SJSA1 (cell line): ENCODE measurements at regions not wholly inside any gene's neighbourhood (a gene's known extent, or its start where the extent isn't known, plus 50 kb on each side); places are given as distances from the start of the nearest gene placed in this dataset.
A peak's percentile ranks its signal among the peaks of the same experiment; 100 is the strongest.

Source experiments
- DNase-seq, 2 experiments: peaks; one replicate each; pipeline ENCODE4 v3.0.0-alpha.2; 2015 to 2020; ENCODE audit warnings: low spot score in 2 of 2, low read depth in 1 of 2
- H3K27ac ChIP-seq: fragments of 250-450 bp; sonication (Bioruptor Pico); 2 replicates; pipeline ENCODE4 v1.5.1; 2020; ENCODE audit warnings: mild to moderate bottlenecking, moderate library complexity
- H3K27me3 ChIP-seq: fragments of 250-450 bp; sonication (Bioruptor Pico); replicated peaks from 2 replicates; pipeline ENCODE4 v1.5.1; 2020; ENCODE audit warnings: mild to moderate bottlenecking, moderate library complexity
- H3K36me3 ChIP-seq: fragments of 250-450 bp; sonication (Bioruptor Pico); 2 replicates; pipeline ENCODE4 v1.5.1; 2020; ENCODE audit warnings: mild to moderate bottlenecking
- H3K4me1 ChIP-seq: fragments of 250-450 bp; sonication (Bioruptor Pico); replicated peaks from 2 replicates; pipeline ENCODE4 v1.6.1; 2021; ENCODE audit warnings: mild to moderate bottlenecking
- H3K4me3 ChIP-seq: fragments of 250-450 bp; sonication (Bioruptor Pico); 2 replicates; pipeline ENCODE4 v1.5.1; 2020; ENCODE audit warnings: mild to moderate bottlenecking
- H3K9me3 ChIP-seq: fragments of 250-450 bp; sonication (Bioruptor Pico); replicated peaks from 2 replicates; pipeline ENCODE4 v1.5.1; 2020; ENCODE audit warnings: mild to moderate bottlenecking

GRCh38 chr12:48286665-48287064 lies 64.1 kb downstream of the ZNF641 start:
- H3K27ac ChIP-seq, result no peak overlapping the region
- H3K4me3 ChIP-seq, result no peak overlapping the region
- peaks cover 6% of the 10 kb centered on the region for H3K4me1 ChIP-seq
- H3K27me3 ChIP-seq, result peaks cover 22% of the 10 kb centered on the region
- no peaks in the 10 kb centered on the region for H3K36me3 ChIP-seq
- peak in 1 of 2 experiments; percentile 66 for DNase-seq
- H3K9me3 ChIP-seq, result peaks cover 12% of the 10 kb centered on the region

- Histone ChIP-seq H3K27me3 (peaks cover 22% of the 10 kb centered on the region), H3K27ac (no peak overlapping the region), H3K36me3 (no peaks in the 10 kb centered on the region), H3K4me1 (peaks cover 8% of the 10 kb centered on the region), H3K4me3 (no peak overlapping the region), H3K9me3 (peaks cover 12% of the 10 kb centered on the region)
- DNase-seq, result peak; percentile 70
Observed at GRCh38 chr12:48285751-48286650, 64.7 kb downstream of the ZNF641 start.

GRCh38 chr12:48281811-48282210 lies 68.9 kb downstream of the ZNF641 start:
- Histone ChIP-seq H3K27me3 (peaks cover 11% of the 10 kb centered on the region), H3K27ac (no peak overlapping the region), H3K4me1 (peaks cover 8% of the 10 kb centered on the region), H3K4me3 (no peak overlapping the region), H3K36me3 (no peaks in the 10 kb centered on the region), H3K9me3 (peaks cover 11% of the 10 kb centered on the region)
- peak; percentile 66 to 81 for DNase-seq

- H3K4me1 ChIP-seq, result peaks cover 8% of the 10 kb centered on the region
- H3K4me3 ChIP-seq, result no peak overlapping the region
- no peak overlapping the region for H3K27ac ChIP-seq
- peaks cover 11% of the 10 kb centered on the region for H3K27me3 ChIP-seq
- H3K36me3 ChIP-seq, result no peaks in the 10 kb centered on the region
- peak in 1 of 2 experiments; percentile 80 for DNase-seq
- peaks cover 4% of the 10 kb centered on the region; the same call in 1 of the 2 replicates for H3K9me3 ChIP-seq
Observed at GRCh38 chr12:48280572-48280971, 70.1 kb downstream of the ZNF641 start.

- Histone ChIP-seq H3K4me1 (peaks cover 8% of the 10 kb centered on the region), H3K27me3 (peaks cover 8% of the 10 kb centered on the region), H3K4me3 (no peak overlapping the region), H3K9me3 (peaks cover 7% of the 10 kb centered on the region; the same call in 1 of the 2 replicates), H3K36me3 (no peaks in the 10 kb centered on the region), H3K27ac (no peak overlapping the region)
- DNase-seq, result peak; percentile 46 to 50
Observed at GRCh38 chr12:48279601-48280000, 71.1 kb downstream of the ZNF641 start.

GRCh38 chr12:48279101-48279500 lies 71.6 kb downstream of the ZNF641 start:
- H3K4me3 ChIP-seq, result no peak overlapping the region
- H3K4me1 ChIP-seq, result peaks cover 8% of the 10 kb centered on the region
- no peak overlapping the region for H3K27ac ChIP-seq
- peaks cover 7% of the 10 kb centered on the region for H3K27me3 ChIP-seq
- DNase-seq, result peak; percentile 41 to 56
- H3K36me3 ChIP-seq, result no peaks in the 10 kb centered on the region
- H3K9me3 ChIP-seq, result peaks cover 7% of the 10 kb centered on the region; the same call in 1 of the 2 replicates

GRCh38 chr12:48276621-48277020 lies 73.5 kb upstream of the OR10AD1 start:
- H3K9me3 ChIP-seq, result peaks cover 7% of the 10 kb centered on the region; the same call in 1 of the 2 replicates
- peak in 1 of 2 experiments; percentile 41 for DNase-seq
- H3K4me1 ChIP-seq, result peaks cover under 1% of the 10 kb centered on the region
- peaks cover 8% of the 10 kb centered on the region for H3K27me3 ChIP-seq
- no peaks in the 10 kb centered on the region for H3K36me3 ChIP-seq
- H3K4me3 ChIP-seq, result no peak overlapping the region
- no peak overlapping the region for H3K27ac ChIP-seq

- no peaks in the 10 kb centered on the region for H3K36me3 ChIP-seq
- H3K27me3 ChIP-seq, result peaks cover 65% of the 10 kb centered on the region
- no peaks in the 10 kb centered on the region; the same call in 1 of the 2 replicates for H3K9me3 ChIP-seq
- H3K4me3 ChIP-seq, result no peak overlapping the region
- H3K4me1 ChIP-seq, result no peaks in the 10 kb centered on the region
- no peak for DNase-seq
- H3K27ac ChIP-seq, result no peak overlapping the region
Observed at GRCh38 chr12:48266826-48267225, 63.7 kb upstream of the OR10AD1 start.

- Histone ChIP-seq H3K4me1 (no peaks in the 10 kb centered on the region), H3K27me3 (peaks cover 59% of the 10 kb centered on the region), H3K27ac (no peak overlapping the region), H3K4me3 (no peak overlapping the region), H3K9me3 (no peaks in the 10 kb centered on the region; the same call in 1 of the 2 replicates), H3K36me3 (no peaks in the 10 kb centered on the region)
- no peak for DNase-seq
Observed at GRCh38 chr12:48265777-48266176, 62.7 kb upstream of the OR10AD1 start.

GRCh38 chr12:48263617-48264016 lies 60.5 kb upstream of the OR10AD1 start:
- no peak overlapping the region for H3K4me3 ChIP-seq
- H3K36me3 ChIP-seq, result no peaks in the 10 kb centered on the region
- peak in 1 of 2 experiments; percentile 66 for DNase-seq
- H3K27ac ChIP-seq, result no peak overlapping the region
- H3K4me1 ChIP-seq, result no peaks in the 10 kb centered on the region
- H3K27me3 ChIP-seq, result peaks cover 53% of the 10 kb centered on the region
- H3K9me3 ChIP-seq, result no peaks in the 10 kb centered on the region

GRCh38 chr12:48261773-48262172 lies 58.7 kb upstream of the OR10AD1 start:
- no peaks in the 10 kb centered on the region; the same call in 1 of the 2 replicates for H3K9me3 ChIP-seq
- H3K27me3 ChIP-seq, result peaks cover 61% of the 10 kb centered on the region
- H3K4me3 ChIP-seq, result no peak overlapping the region
- DNase-seq, result no peak
- H3K4me1 ChIP-seq, result no peaks in the 10 kb centered on the region
- no peak overlapping the region for H3K27ac ChIP-seq
- no peaks in the 10 kb centered on the region for H3K36me3 ChIP-seq
